NT2/D1 (cell line): ENCODE measurements at regions not wholly inside any gene's neighbourhood (a gene's known extent, or its start where the extent isn't known, plus 50 kb on each side); places are given as distances from the start of the nearest gene placed in this dataset.

Experiments used
- YY1 ChIP-seq: IDR thresholded peaks from 2 replicates; pipeline ENCODE4 v1.6.1; 2011; ENCODE audit not compliant: insufficient read length, insufficient read depth
- ZNF274 ChIP-seq: IDR thresholded peaks from 2 replicates; pipeline ENCODE4 v1.6.1; 2011; ENCODE audit warnings: mild to moderate bottlenecking, low read depth, low read length

- no peak for TF ChIP-seq YY1
- TF ChIP-seq ZNF274: no peak
Measured at GRCh38 chr10:130493446-130494145, 357.4 kb downstream of the GLRX3 start.
